ENCODE measurements at regions not wholly inside any gene's neighbourhood (a gene's known extent, or its start where the extent isn't known, plus 50 kb on each side); places are given as distances from the start of the nearest gene placed in this dataset.

DNA sequence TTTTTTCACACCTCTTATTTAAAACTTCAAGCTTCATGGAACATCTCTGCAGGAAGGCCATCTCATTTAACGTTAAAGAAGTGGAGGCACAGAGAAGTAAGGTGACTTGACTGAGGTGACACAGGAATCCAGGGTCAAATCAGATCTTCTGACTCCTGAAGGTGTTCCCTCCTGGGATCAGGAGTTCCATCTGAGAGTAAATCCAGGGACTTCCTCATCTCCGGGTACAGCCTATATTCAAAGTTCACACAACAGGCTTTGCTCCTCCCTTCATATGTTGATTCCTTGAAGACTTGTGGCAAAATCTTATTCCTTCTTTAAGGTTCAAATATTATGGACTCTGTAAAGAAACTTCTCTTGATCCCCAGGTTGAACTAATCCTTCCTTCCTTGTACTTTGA, 313.1 kb upstream of the CLINT1 start:
- TF ChIP-seq, protein P1, sequence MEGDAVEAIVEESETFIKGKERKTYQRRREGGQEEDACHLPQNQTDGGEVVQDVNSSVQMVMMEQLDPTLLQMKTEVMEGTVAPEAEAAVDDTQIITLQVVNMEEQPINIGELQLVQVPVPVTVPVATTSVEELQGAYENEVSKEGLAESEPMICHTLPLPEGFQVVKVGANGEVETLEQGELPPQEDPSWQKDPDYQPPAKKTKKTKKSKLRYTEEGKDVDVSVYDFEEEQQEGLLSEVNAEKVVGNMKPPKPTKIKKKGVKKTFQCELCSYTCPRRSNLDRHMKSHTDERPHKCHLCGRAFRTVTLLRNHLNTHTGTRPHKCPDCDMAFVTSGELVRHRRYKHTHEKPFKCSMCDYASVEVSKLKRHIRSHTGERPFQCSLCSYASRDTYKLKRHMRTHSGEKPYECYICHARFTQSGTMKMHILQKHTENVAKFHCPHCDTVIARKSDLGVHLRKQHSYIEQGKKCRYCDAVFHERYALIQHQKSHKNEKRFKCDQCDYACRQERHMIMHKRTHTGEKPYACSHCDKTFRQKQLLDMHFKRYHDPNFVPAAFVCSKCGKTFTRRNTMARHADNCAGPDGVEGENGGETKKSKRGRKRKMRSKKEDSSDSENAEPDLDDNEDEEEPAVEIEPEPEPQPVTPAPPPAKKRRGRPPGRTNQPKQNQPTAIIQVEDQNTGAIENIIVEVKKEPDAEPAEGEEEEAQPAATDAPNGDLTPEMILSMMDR (IDR thresholded peaks at IDR 0.05): no peak
- TF ChIP-seq POLR2A (IDR thresholded peaks at IDR 0.05): no peak

Data from thyroid gland (tissue), 4 donors.